Ovary (tissue), 3 donors: ENCODE measurements at regions not wholly inside any gene's neighbourhood (a gene's known extent, or its start where the extent isn't known, plus 50 kb on each side); places are given as distances from the start of the nearest gene placed in this dataset.

Experiments used
- CTCF ChIP-seq, 3 donors: fragments of 450-650 bp in 2 of 3; fragments of 200-600 bp in 1 of 3; IDR thresholded peaks; one replicate each; pipeline versions ENCODE4 v1.5.1 to v1.8.0; 2016 to 2022; ENCODE audit warnings: antibody characterized with exemption in 3 of 3, mild to moderate bottlenecking in 1 of 3
- EP300 ChIP-seq: sonication (generic); formaldehyde crosslinking; IDR thresholded peaks from one replicate; pipeline ENCODE4 v1.6.1; 2017; ENCODE audit warnings: antibody characterized with exemption
- POLR2A ChIP-seq: fragments of 450-650 bp; IDR thresholded peaks from one replicate; pipeline ENCODE4 v1.6.1; 2017; ENCODE audit warnings: antibody characterized with exemption, mild to moderate bottlenecking, moderate library complexity
- donor health status: DM: no; HTN: no; CAD: no.

- TF ChIP-seq EP300: no peak
- no peak for TF ChIP-seq CTCF (IDR thresholded peaks at IDR 0.05)
- no peak for TF ChIP-seq POLR2A
These were observed 100.8 kb upstream of the TPM1 start for GRCh38 chr15:62941699-62942098.
